Stimulated activated CD4-positive, alpha-beta T cell treated with anti-CD3 and anti-CD28 coated beads, Interleukin-12 subunit alpha, Interleukin-12 subunit beta, amount 100 ng/mL, for 48 hours (primary cell): ENCODE measurements at regions not wholly inside any gene's neighbourhood (a gene's known extent, or its start where the extent isn't known, plus 50 kb on each side); places are given as distances from the start of the nearest gene placed in this dataset.
"Not testable (repeated sequence)": the region's sequence is repeated elsewhere in the genome, so short reads cannot be mapped to it uniquely, and the experiment has no call there.

Source experiments
- DNase-seq, 3 donors: peaks; one replicate each; pipeline ENCODE4 v3.0.0-alpha.2; 2020; ENCODE audit warnings: low read depth in 2 of 3, low spot score in 1 of 3

DNA sequence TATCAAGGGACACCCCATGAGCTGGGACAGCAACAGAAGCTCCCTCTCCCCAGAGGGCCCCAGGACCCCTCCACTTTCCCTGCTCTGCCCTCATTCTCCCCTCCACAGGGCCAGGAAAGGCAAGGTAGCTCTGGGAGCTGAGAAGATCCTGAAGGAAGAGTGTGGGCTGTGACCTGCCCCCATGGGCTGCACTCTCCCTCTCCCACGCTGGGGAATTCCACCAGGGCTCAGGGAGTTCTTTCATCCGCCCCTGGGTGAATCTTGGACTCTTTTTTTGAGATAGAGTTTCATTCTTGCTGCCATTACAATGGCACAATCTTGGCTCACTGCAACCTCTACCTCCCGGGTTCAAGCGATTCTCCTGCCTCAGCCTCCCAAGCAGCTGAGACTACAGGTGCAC lies 73.8 kb downstream of the C9orf50 start:
- no peak for DNase-seq

DNA sequence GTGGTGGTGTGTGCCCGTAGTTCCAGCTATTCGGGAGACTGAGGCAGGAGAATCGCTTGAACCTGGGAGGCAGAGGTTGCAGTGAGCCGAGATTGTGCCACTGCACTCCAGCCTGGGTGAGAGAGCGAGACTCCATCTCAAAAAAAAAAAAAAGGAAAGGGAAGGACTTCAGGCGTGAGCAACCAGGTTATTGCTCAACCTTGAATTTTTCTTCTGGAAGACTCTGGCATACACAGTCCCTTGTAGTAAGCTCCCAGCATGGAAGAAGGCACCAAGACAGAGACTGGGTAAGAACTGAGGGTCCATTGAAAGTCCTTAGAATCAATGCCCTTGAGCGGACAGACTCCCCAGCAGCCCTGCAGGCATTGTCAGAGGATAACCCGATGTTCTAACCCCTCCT lies 75.0 kb downstream of the C9orf50 start:
- not testable (repeated sequence) for DNase-seq

DNA sequence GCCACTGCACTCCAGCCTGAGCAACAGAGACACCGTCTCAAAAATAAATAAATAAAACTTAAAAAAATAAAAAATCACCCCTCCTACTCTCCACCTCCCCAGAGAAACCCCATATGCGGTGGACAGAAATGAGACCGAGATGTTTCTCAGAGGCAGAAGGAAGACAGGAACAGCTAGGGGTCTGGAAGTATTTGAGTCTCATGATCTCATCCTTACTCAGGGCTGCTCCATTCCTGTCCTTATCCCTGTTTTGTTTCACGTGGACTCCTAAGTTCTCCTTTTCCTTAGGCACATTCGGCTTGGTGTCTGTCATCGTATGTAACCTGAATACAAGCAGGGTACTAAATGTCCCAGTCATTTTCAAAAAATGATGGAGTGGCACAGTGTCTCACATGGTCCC lies 76.1 kb downstream of the C9orf50 start:
- no peak for DNase-seq

DNA sequence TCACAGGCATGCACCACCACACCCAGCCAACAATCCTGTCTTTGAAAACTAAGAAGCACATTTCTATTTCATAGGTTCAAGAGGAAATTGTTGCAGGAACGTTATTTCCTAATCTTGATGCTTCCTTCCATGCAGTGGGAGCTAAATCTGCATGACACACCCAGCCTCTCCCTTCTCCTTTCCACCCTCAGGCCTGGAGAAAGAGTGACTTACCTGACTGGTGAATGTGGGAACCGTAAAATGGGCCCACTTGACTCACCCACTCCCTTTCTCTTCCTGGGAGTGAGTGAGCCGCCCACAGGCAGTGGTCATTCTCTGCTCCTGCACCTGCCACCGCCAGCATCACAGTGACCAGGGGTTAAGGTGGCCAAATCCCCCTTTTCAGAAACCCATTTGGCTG lies 78.2 kb downstream of the C9orf50 start:
- no peak for DNase-seq

DNA sequence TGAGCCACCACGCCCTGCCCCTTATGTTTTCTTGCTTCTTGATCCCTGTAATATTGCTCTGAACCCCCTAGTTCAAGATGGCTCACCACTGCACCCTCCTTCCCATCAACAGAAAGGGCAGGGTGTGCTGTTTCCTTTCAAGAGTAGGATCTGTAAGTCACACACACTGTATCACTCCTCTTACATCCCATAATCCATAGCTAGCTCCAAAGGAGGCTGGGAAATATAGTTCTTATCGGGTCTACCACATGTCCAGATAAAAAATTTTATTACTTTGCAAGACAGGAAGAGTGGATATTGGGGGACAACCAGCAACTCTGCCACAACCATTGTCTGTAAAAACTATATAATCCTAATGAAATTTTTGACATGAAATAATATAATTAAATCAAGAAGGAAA lies 79.6 kb downstream of the C9orf50 start:
- DNase-seq, result no peak

DNA sequence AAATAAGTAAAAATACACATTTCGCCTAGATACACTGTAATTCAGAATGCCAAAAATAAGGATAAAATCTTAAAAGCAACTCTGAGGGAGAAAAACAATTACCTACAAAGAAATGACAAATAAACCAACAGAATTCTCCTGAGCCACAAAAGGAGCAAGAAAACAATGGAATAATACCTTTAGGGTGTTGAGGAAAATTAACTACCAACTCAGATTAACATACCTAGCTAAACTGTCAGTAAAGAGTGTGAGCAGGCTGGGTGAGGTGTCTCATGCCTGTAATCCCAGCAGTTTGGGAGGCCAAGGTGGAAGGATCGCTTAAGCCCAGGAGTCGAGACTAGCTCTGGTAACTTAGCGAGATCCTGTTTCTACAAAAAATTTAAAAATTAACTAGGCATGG lies 81.5 kb downstream of the C9orf50 start:
- no peak for DNase-seq

DNA sequence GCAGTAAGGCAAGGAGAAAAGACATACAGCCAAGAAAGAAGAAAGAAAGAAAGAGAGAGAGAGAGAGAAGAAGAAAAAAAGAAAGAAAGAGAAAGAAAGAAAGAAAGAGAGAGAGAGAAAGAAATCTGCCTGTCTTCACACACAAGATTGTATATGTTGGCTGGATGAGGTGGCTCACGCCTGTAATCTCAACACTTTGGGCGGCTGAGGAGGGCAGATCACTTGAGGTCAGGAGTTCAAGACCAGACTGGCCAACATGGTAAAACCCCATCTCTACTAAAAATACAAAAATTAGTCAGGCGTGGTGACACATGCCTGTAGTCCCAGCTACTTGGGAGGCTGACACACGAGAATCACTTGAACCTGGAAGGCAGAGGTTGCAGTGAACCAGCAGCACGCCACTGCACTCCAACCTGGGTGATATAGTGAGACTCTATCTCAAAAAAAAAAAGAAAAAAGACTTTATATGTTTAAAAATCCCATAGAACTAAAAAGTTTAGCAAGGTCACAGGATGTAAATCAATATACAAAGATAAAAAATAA lies 89.0 kb downstream of the C9orf50 start:
- not testable (repeated sequence) for DNase-seq

DNA sequence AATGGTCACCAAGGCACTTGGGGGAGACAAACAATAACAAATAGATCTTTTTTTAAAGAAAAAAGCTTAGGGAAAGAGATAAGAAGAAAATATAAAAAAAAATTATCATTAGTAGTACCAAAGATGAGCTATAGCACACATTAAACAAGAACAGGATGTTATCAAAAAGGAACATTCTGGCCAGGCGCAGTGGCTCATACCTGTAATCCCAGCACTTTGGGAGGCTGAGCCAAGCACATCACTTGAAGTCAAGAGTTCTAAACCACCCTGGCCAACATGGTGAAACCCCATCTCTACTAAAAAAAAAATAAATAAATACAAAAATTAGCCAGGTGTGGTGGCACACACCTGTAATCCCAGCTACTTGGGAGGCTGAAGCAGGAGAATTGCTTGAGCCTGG lies 92.9 kb downstream of the C9orf50 start:
- not testable (repeated sequence) for DNase-seq

DNA sequence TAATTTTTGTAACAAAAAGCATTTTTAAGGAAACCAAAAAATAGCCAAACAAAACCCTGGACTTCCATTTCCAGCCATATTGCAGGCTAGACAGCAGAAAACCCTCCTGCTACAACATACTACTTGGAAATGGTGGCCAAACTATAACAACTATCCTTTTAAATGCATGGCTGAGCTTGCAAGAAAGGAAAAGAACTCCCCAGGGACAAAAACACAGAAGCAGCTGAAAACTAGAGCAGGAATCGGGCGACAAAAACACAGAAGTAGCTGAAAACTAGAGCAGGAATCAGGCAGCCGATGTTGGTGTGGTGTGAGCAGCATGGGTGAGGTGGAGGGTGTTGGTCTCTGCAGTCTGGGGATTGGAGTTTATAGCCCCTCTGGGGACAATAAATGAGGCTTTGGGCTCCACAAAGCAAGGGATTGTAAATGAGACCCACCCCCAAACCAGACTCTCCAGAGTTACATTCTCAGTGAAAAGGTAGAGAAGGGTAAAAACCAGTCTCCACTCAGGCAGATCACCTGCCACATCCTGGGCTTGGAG lies 95.2 kb downstream of the C9orf50 start:
- no peak for DNase-seq

DNA sequence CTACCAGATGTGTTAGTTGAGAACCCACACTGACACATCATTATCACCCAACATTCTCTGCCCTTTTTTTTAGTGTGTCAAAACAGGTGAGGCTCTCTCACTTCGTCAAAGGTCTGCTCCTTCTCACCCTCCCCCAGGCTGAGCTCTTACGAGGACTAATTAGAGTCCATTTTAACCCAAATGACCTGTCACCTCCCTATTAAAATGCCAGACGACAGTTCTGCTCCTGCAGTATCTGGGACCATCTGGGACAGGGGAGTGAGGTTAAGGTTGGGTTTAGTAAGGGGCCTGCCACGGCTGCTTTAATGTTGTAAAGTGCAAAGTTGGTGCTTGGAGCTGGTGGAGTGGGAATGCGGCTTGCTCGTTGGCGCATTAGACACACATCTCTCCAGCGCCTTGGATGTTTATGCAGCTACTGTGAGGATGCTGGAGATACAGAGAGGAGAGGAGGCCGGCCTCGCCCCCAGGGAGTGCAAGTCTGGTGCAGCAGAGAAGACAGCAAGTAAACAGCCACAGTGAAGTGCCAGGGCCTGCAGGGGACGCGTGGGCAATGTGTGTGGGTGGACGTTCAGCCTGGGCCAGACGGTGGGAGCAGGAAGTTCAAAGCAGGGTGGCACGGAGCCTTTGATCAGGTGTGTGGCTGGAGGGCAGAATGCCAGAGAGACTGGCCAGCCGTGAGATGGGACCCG lies 96.2 kb downstream of the C9orf50 start:
- DNase-seq, result no peak

DNA sequence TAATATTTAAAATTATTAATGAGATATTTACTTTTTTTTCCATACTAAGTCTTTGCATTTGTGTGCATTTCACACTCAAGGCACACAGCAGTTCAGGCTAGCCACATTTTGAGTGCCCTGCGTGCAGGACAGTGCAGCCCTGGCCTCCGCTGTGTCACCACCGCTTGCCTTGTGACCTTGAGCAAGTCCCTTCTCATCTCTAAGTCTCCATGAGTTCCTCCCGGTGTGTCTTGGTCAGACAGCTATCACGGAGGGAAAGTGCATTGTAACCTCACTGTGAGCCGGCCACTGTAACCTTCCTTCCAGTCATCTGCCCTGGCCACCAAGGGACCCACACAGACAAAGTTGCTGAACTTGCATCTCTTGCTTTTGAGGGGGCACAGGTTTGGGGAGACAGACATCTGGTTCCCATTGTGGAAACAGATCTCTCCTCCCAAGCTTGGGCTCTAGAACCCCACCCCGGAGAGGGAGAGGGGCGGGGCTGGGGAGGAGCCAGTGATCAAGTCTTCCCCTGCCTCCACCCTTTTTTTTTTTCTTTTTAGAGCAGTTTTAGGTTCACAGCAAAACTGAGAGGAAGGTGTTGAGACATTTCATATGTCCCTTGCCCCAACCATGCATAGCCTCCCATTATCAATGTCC lies 96.8 kb downstream of the C9orf50 start:
- DNase-seq, result no peak

DNA sequence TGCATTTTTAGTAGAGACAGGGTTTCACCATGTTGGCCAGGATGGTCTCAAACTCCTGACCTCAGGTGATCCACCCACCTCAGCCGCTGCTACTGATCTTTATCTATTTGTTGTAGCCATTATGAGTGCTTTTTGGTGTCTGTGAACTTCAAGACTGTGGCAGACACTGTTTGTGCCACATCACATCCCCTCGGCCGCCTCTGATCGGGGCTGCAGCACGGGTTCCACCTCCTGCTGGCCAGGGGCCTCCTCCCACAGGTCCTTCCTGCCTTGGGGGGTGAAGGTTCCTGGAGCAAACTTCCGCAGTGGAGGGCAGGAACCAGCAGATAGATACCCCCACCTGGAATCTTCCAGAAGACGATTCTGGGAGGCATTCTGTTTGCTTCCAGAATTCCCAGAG lies 98.5 kb downstream of the C9orf50 start:
- no peak for DNase-seq

DNA sequence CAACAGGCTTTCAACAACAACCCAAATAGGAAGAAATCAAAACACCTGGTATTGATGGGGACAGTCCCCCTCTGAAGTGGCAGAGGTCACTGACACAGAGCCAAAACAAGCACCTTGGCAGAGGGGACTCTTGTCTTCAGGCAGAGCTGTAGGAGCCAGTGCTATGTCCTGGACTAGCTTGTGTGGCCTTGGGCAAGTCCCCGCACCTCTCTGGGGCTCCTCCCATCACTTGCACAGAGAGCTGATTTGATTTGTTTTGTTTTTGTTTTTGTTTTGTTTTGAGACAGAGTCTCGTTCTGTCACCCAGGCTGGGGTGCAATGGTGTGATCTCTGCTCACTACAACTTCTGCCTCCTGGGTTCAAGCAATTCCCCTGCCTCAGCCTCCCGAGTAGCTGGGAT lies 100.8 kb downstream of the C9orf50 start:
- DNase-seq, result no peak

DNA sequence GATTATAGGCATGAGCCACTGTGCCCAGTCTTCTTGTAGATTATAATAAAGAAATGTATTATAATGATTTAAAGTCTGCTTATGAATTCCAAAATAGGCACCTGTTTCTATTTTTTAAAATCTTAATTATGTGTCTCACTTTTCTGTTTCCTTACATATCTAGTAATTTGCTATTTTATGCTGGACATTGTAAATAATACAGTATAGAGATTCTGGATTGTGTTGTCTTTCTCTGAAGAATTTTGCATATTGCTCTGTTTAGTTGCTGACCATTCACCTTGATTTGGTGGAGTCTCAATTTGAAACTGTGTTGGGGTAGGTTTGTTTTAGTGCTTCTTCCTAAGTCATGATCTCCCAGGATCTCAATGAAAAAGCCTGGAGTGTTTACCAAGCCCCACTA lies 102.8 kb downstream of the C9orf50 start:
- no peak for DNase-seq

DNA sequence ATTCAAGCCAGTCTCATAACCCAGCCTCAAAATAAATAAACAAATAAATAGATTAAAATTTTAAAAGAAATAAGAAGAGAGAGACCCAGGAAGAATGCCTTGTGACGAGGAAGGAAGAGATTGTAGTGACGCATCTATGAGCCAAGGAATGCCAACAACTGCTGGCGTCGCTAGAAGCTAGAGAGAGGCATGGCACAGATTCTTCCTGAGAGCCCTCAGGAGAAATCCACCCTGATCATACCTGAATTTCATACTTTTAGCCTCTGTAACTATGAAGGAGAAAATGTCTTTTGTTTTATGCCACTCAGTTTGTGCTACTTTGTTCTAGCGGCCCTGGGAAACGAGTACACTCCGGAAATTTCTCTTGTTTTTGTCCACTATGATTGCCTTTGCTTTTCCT lies 103.9 kb downstream of the C9orf50 start:
- no peak for DNase-seq

DNA sequence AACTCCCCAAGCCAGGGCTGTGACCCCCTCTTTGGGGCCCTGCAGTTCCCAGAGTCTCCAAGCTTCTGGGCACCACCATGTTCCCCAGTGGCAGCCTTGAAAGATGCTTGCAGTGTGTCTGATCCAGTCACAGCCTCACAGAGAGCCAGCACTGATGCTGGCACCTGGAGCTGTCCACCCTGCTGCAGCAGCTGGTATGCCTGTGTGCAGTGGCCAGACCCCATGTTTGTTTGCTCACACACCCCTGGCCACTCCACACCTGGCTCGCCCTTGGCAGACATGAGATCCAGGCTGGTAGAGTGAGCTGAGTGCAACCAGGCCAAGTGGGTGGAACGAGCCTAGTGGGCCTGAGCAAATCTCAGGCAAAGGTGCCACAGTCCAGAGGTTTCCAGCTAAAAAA lies 106.0 kb downstream of the C9orf50 start:
- no peak for DNase-seq

DNA sequence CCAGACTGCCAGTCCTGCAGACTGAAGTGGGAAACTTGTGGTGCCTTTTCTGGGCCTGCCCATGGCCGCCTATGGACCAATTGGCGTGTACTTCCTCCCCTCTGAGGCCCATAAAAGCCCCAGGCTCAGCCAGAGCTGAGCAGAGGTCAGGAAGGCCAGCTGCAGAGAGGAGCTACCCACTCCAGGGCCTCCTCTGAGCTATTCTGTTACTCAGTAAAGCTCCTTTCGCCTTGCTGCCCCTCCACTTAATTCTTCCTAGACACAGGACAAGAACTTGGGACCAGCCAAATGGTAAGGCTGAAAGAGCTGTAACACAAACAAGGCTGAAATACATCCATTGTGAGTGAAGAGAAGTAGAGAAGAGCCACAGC lies 106.4 kb downstream of the C9orf50 start:
- DNase-seq, result no peak

DNA sequence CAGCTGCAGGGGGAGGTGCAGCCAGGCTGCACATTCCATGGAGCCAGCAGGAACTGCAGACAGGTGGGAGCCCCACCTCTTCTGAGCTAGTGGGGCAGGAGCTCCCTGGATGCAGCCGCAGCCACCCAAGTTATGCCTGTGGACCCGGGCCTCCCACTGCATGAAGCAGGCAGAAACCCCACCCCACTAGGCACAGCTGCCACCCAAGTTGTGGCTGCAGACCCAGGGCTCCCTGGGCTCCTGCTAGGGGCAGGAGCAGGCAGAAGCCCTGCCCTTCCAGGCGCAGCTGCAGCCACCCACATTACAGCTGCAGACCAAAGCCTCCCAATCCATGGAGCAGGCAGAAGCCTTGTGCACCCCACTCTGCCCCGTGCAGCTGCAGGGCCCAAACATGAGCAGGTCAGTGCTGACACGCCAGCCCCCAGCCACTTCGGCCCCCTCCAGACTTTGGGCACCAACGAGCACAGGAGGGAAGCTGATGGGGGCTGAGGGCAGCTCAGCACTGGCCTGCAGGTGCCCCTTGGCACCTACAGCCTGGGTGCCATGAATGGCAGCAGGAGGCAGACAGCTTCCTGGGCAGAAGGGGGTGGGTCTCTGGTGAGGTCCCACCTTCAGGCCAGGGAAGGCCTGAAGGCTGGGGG lies 106.9 kb downstream of the C9orf50 start:
- DNase-seq, result no peak

DNA sequence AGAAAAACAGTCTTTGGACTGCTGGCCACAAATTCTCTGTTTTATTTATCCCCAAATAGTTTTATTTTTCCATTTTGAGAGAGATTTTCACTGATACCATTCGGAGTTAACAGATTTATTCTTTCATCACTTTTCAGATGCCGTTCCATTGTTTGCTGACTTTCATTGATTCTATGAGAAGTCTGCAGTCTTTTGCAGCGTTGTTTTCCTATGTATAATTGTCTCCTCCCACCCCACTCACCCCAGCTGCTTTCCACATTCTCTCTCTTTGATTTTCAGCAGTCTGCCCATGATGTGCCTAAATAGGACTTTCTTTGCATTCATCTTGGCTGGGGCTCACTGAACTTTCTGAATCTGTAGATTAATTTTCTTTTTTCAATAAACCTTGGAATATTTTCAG lies 107.6 kb downstream of the C9orf50 start:
- DNase-seq, result no peak

DNA sequence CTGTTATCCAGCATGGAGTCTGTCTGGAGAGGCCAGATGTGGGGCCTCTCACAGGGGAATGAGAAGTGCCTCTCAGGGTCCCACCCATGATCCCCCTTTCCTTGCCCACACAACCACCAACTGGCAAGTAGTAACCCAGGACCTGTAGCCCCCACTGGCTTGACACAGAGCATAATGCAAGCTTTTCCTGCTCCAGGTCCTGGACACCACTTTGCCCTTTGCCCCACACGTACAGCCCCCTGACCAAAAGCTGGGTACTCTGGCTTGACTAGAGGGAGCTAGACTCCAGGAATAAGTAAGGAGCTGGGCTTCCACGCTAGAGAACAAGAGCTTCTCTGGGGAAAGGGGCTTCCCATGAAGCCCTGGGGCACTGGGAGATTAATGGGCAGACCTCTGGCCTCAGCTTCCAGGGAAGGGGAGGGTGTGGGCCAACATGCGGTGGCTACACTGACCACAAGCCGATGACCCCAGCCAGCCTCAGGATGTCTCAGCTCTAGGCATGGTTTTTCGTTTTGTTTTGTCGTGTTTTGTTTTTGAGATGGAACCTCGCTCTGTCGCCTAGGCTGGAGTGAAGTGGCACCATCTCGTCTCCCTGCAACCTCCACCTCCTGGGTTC lies 109.5 kb downstream of the C9orf50 start:
- DNase-seq, result no peak

DNA sequence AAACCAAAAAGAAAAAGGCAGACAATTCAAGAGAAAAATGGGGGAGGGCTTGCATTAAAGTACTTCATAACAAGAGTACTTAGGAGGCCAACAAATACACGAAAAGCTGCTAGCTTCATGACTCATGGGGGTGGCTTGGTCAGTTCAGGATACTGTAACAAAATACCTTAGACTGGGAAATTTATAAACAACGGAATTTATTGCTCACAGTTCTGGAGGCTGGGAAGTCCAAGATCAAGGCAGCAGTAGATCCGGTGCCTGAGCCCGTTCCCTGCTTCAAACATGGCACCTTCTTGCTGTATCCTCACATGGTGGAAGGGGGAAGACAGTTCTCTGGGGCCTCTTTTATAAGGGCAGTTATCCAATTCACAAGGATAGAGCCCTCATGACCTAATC lies 111.4 kb downstream of the C9orf50 start:
- DNase-seq, result no peak

DNA sequence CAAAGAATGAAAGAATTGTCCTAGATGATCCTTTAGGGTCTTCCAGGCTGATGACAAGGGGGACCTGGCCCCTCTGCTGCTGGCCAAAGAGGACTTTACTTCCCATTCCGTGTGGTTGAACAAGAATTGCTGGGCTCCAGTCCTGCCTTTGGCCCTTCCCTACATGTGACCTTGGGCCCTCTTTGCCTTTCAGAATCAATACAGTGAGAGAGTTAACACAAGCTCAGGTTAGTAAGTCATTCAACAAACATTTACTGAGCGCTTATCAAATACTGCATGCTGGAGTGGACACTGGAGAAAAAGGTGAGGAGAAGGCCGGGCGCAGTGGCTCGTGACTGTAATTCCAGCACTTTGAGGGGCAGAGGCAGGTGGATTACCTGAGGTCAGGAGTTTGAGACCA lies 113.1 kb downstream of the C9orf50 start:
- DNase-seq, result no peak
